Heart left ventricle (tissue), 13 donors: ENCODE measurements at regions not wholly inside any gene's neighbourhood (a gene's known extent, or its start where the extent isn't known, plus 50 kb on each side); places are given as distances from the start of the nearest gene placed in this dataset.

Experiments used
- CTCF ChIP-seq, 12 donors: fragments of 200-600 bp; sonication (generic) in 4 of 12; IDR thresholded peaks; one replicate each; pipeline versions ENCODE4 v1.5.0 to v1.8.0; 2018 to 2022; ENCODE audit warnings: antibody characterized with exemption in 12 of 12, mild to moderate bottlenecking in 5 of 12
- POLR2A ChIP-seq, 2 donors: fragments of 450-650 bp; IDR thresholded peaks; one replicate each; pipeline ENCODE4 v1.6.1; 2017; ENCODE audit warnings: antibody characterized with exemption in 2 of 2, mild to moderate bottlenecking in 2 of 2, moderate library complexity in 2 of 2
- donor health status: ischemic (EF 13 %, LVEDD 7.1; RV severe dilation, severe dysfunction).
- donor health status: DM: no; HTN: yes; CAD: no.
- donor health status: DM: no; HTN: no; CAD: no.
- donor health status: ischemic (EF 25% LVEDD 6.9; RV normal size, moderate dysfunction).
- donor health status: ischemic (EF 25% LVEDD 5.7; RV mildly dilated, moderate dysfunction).
- donor health status: ischemic (EF 35%, LVEDD 5.7; RV mildly dilated, moderate dysfunction).
- donor health status: nonischemic (EF 11% LVEDD 7.7; RV severe dilation, severe dysfunction).
- donor health status: DM: yes; HTN: yes; CAD: no.
- donor health status: PGD.
- donor health status: ischemic (EF 29% LVEDD 5.4; RV normal size, mild dysfunction).
- donor health status: nonischemic (EF 23%, LVEDD 6.1; RV moderate dilation, normal function).

GRCh38 chr3:139236336-139236735, 107.5 kb upstream of the MRPS22 start:
- TF ChIP-seq CTCF (IDR thresholded peaks at IDR 0.05): no peak
- no peak for TF ChIP-seq POLR2A (IDR thresholded peaks at IDR 0.05)
